Urinary bladder (tissue), 3 donors: ENCODE measurements at regions not wholly inside any gene's neighbourhood (a gene's known extent, or its start where the extent isn't known, plus 50 kb on each side); places are given as distances from the start of the nearest gene placed in this dataset.
"Not testable (repeated sequence)": the region's sequence is repeated elsewhere in the genome, so short reads cannot be mapped to it uniquely, and the experiment has no call there.

Experiments
- DNase-seq: peaks from one replicate; pipeline ENCODE4 v3.0.0-alpha.2; 2015; ENCODE audit errors: extremely low spot score
- H3K27ac ChIP-seq: one replicate; pipeline ENCODE4 v1.5.1; 2013; ENCODE audit warnings: low read depth, mild to moderate bottlenecking, moderate library complexity
- H3K36me3 ChIP-seq: one replicate; pipeline ENCODE4 v1.6.1; 2013; ENCODE audit warnings: mild to moderate bottlenecking, moderate library complexity; ENCODE audit not compliant: insufficient read depth
- H3K4me1 ChIP-seq: one replicate; pipeline ENCODE4 v1.6.1; 2013; ENCODE audit warnings: mild to moderate bottlenecking, moderate library complexity; ENCODE audit not compliant: insufficient read depth
- H3K4me3 ChIP-seq: one replicate; pipeline ENCODE4 v1.5.1; 2013; ENCODE audit warnings: low read depth, low read length
- WGBS: extraction: QIAGEN DNeasy Blood & Tissue Kit; methylation state at CpG from one replicate; pipeline ENCODE4 v1.1.7; 2013; 5-methylcytosine and 5-hydroxymethylcytosine counted together
- donor health status: healthy with polysubstance abuse.
- donor health status: healthy.

- Histone ChIP-seq H3K4me1 (no peaks in the 10 kb centered on the region), H3K4me3 (no peak overlapping the region), H3K36me3 (no peaks in the 10 kb centered on the region), H3K27ac (no peak overlapping the region)
- 93% methylated on average over 4 of the region's 4 CpGs for WGBS
- DNase-seq, result no peak
These were observed 107.0 kb upstream of the KCTD7 start for GRCh38 chr7:66521675-66522074.

GRCh38 chr7:66522518-66522917, 106.2 kb upstream of the KCTD7 start:
- Histone ChIP-seq H3K27ac (no peak overlapping the region), H3K4me3 (no peak overlapping the region), H3K4me1 (no peaks in the 10 kb centered on the region), H3K36me3 (no peaks in the 10 kb centered on the region)
- WGBS, result 51% methylated on average over 3 of the region's 3 CpGs
- DNase-seq, result no peak

GRCh38 chr7:66523409-66523808, 105.3 kb upstream of the KCTD7 start:
- Histone ChIP-seq H3K27ac (no peak overlapping the region), H3K4me3 (no peak overlapping the region), H3K4me1 (no peaks in the 10 kb centered on the region), H3K36me3 (no peaks in the 10 kb centered on the region)
- 79% methylated on average over 6 of the region's 6 CpGs for WGBS
- no peak for DNase-seq

GRCh38 chr7:66524738-66525137, 103.9 kb upstream of the KCTD7 start:
- no peak overlapping the region for H3K27ac ChIP-seq
- H3K4me3 ChIP-seq, result no peak overlapping the region
- DNase-seq, result no peak
- WGBS, result 91% methylated on average over 5 of the region's 5 CpGs
- no peaks in the 10 kb centered on the region for H3K4me1 ChIP-seq
- no peaks in the 10 kb centered on the region for H3K36me3 ChIP-seq

- H3K4me1 ChIP-seq, DNase-seq, H3K36me3 ChIP-seq, H3K4me3 ChIP-seq, H3K27ac ChIP-seq: not testable (repeated sequence)
- 95% methylated on average over 4 of the region's 4 CpGs for WGBS
These were observed 101.9 kb upstream of the KCTD7 start for GRCh38 chr7:66526782-66527181.

GRCh38 chr7:66528652-66529051, 100.0 kb upstream of the KCTD7 start:
- Histone ChIP-seq H3K4me1 (no peaks in the 10 kb centered on the region), H3K4me3 (no peak overlapping the region), H3K27ac (no peak overlapping the region), H3K36me3 (no peaks in the 10 kb centered on the region)
- DNase-seq, result no peak
- 97% methylated on average over 3 of the region's 3 CpGs for WGBS

- no peaks in the 10 kb centered on the region for H3K4me1 ChIP-seq
- no peak overlapping the region for H3K27ac ChIP-seq
- WGBS, result 83% methylated on average over 16 of the region's 16 CpGs
- no peak overlapping the region for H3K4me3 ChIP-seq
- H3K36me3 ChIP-seq, result no peaks in the 10 kb centered on the region
- DNase-seq, result no peak
These were observed 98.6 kb upstream of the KCTD7 start for GRCh38 chr7:66529883-66530610.

GRCh38 chr7:66535414-66536329, 93.0 kb upstream of the KCTD7 start:
- WGBS, result 86% methylated on average over 15 of the region's 15 CpGs
- Histone ChIP-seq H3K4me1 (no peaks in the 10 kb centered on the region), H3K4me3 (no peak overlapping the region)

GRCh38 chr7:66537380-66537779, 91.3 kb upstream of the KCTD7 start:
- H3K4me3 ChIP-seq, result no peak overlapping the region
- WGBS, result 82% methylated on average over 10 of the region's 10 CpGs
- no peak overlapping the region for H3K27ac ChIP-seq
- DNase-seq, result no peak
- H3K4me1 ChIP-seq, result no peaks in the 10 kb centered on the region
- no peaks in the 10 kb centered on the region for H3K36me3 ChIP-seq

More at GRCh38 chr7:66535414-66536329, 93.0 kb upstream of the KCTD7 start:
- DNase-seq, result no peak
- Histone ChIP-seq H3K36me3 (no peaks in the 10 kb centered on the region), H3K27ac (no peak overlapping the region)

GRCh38 chr7:66537876-66538275, 90.8 kb upstream of the KCTD7 start:
- Histone ChIP-seq H3K36me3 (no peaks in the 10 kb centered on the region), H3K4me1 (no peaks in the 10 kb centered on the region), H3K27ac (no peak overlapping the region), H3K4me3 (no peak overlapping the region)
- WGBS, result 94% methylated on average over 1 of the region's 1 CpG
- no peak for DNase-seq

GRCh38 chr7:66539264-66539623, 89.4 kb upstream of the KCTD7 start:
- DNase-seq, result no peak
- Histone ChIP-seq H3K36me3 (no peaks in the 10 kb centered on the region), H3K4me3 (no peak overlapping the region), H3K4me1 (no peaks in the 10 kb centered on the region), H3K27ac (no peak overlapping the region)
- WGBS, result 88% methylated on average over 3 of the region's 3 CpGs

- DNase-seq, result no peak
- Histone ChIP-seq H3K4me1 (no peaks in the 10 kb centered on the region), H3K27ac (no peak overlapping the region), H3K36me3 (no peaks in the 10 kb centered on the region), H3K4me3 (no peak overlapping the region)
- 85% methylated on average over 8 of the region's 8 CpGs for WGBS
These were observed 88.7 kb upstream of the KCTD7 start for GRCh38 chr7:66539902-66540375.

- Histone ChIP-seq H3K4me1 (no peaks in the 10 kb centered on the region), H3K36me3 (no peaks in the 10 kb centered on the region), H3K4me3 (no peak overlapping the region), H3K27ac (no peak overlapping the region)
- no peak for DNase-seq
- WGBS, result 87% methylated on average over 5 of the region's 5 CpGs
These were observed 86.6 kb upstream of the KCTD7 start for GRCh38 chr7:66542049-66542448.
